ENCODE measurements at regions not wholly inside any gene's neighbourhood (a gene's known extent, or its start where the extent isn't known, plus 50 kb on each side); places are given as distances from the start of the nearest gene placed in this dataset.

GRCh38 chr11:10627816-10628215, 59.4 kb upstream of the LYVE1 start:
- TF ChIP-seq CTCF (IDR thresholded peaks at IDR 0.05): no peak
- TF ChIP-seq POLR2A (IDR thresholded peaks at IDR 0.05): no peak
